ENCODE measurements at regions not wholly inside any gene's neighbourhood (a gene's known extent, or its start where the extent isn't known, plus 50 kb on each side); places are given as distances from the start of the nearest gene placed in this dataset.

DNA sequence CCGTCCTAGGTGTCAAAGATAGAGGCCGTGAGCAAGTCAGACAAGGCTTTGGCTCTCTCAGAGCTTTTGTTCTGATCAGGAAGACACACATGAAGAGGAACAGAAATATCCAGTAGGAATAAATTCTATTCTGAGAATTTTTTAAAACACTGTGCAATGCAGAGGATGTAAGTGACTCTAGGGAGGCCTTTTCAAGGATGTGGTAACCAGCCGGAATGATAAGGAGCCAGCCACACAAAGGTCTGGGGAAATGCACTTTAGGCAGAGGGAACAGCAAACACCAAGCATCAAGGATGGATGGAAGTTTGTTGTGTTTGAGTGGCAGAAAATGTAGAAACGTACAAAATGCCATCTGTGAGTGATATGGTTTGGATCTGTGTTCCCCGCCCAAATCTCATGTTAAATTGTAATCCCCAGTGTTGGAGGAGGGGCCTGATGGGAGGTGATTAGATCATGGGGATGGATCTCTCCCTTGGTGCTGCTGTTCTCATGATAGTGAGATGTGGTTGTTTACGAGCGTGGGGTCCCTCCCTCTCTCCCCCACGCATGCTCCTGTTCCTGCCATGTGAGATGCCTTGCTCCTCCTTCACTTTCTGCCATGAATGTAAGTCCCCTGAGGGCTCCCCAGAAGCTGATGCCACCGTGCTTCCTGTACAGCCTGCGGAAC, 93.6 kb upstream of the CDYL start:
- TF ChIP-seq, protein P1, sequence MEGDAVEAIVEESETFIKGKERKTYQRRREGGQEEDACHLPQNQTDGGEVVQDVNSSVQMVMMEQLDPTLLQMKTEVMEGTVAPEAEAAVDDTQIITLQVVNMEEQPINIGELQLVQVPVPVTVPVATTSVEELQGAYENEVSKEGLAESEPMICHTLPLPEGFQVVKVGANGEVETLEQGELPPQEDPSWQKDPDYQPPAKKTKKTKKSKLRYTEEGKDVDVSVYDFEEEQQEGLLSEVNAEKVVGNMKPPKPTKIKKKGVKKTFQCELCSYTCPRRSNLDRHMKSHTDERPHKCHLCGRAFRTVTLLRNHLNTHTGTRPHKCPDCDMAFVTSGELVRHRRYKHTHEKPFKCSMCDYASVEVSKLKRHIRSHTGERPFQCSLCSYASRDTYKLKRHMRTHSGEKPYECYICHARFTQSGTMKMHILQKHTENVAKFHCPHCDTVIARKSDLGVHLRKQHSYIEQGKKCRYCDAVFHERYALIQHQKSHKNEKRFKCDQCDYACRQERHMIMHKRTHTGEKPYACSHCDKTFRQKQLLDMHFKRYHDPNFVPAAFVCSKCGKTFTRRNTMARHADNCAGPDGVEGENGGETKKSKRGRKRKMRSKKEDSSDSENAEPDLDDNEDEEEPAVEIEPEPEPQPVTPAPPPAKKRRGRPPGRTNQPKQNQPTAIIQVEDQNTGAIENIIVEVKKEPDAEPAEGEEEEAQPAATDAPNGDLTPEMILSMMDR (conservative IDR thresholded peaks at IDR 0.05; ENCODE audit: low read depth, low read length), result no peak
- TF ChIP-seq EZH2 (IDR thresholded peaks at IDR 0.05; ENCODE audit: low read length, unreplicated experiment), result no peak
